ENCODE measurements at regions not wholly inside any gene's neighbourhood (a gene's known extent, or its start where the extent isn't known, plus 50 kb on each side); places are given as distances from the start of the nearest gene placed in this dataset.

DNA sequence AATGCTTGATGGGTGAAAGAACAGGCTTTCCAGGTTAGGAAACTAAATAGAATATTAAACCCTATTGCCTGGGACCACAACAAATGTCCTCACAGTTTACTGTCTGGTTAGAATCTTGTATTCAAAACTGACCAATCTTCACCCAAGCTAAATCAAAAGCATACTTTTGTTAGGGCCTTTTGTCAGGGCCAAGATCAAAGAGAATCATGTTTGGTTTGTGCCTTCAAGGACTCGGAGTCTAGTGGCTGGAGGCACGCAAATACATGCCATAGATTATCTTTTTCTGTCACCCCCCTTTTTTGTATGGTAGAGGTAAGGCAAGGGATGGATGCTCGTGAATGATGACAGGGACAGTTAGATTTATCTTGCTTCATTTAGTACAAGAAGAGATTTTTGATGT is 51.1 kb upstream of the AKAP6 start:
- H4K91ac ChIP-seq (ENCODE audit: insufficient read length, low read depth, low read length) = no peak overlapping the region
- H3K27me3 ChIP-seq (ENCODE audit: insufficient read depth, low read length) = no peaks in the 10 kb centered on the region
- WGBS (ENCODE audit: extremely low coverage, insufficient read length, low lambda C conversion rate) = no CpG with 5 or more reads among the region's 3 CpGs

More for the DNA sequence above, 51.1 kb upstream of the AKAP6 start:
- H3K9ac ChIP-seq (ENCODE audit: extremely low read depth, insufficient read length, low read length) = no peak overlapping the region
- no peak overlapping the region for H3T11ph ChIP-seq (ENCODE audit: low read length)
- H3K56ac ChIP-seq (ENCODE audit: insufficient read length, low read depth, low read length) = no peak overlapping the region
- Mint-ChIP-seq H3K4me1 (peaks cover 0 to 4% of the 10 kb centered on the region in 2 experiments; a peak in 1 of 4 replicates), H3K27me3 (ENCODE audit: low read depth) (no peaks in the 10 kb centered on the region), H3K36me3 (ENCODE audit: insufficient read depth in 1 of 3, low read depth in 3 of 3) (peaks cover 2 to 8% (median 3%) of the 10 kb centered on the region in 3 experiments; a peak in 5 of 7 replicates), H3K4me3 (no peak overlapping the region), H3K27ac (no peak overlapping the region), H3K9me3 (peaks cover 6 to 11% of the 10 kb centered on the region in 2 experiments)
- H2AK5ac ChIP-seq (ENCODE audit: insufficient read length, low read length) = no peak overlapping the region
- no peak for DNase-seq
- no peak overlapping the region for H2BK12ac ChIP-seq (ENCODE audit: insufficient read length, low read depth, low read length)
- H3K4me1 ChIP-seq (ENCODE audit: insufficient read depth, low read length) = no peaks in the 10 kb centered on the region
- no peak overlapping the region for H2BK15ac ChIP-seq (ENCODE audit: low read depth, low read length)
- H3K9me3 ChIP-seq (ENCODE audit: control insufficient read depth, low read depth, low read length) = no peaks in the 10 kb centered on the region
- H2AFZ ChIP-seq (ENCODE audit: low read length) = no peak overlapping the region
- H3K14ac ChIP-seq (ENCODE audit: insufficient read depth, low read length) = no peak overlapping the region
- H3K27ac ChIP-seq (ENCODE audit: insufficient read length, low read depth, low read length) = no peak overlapping the region
- H2BK20ac ChIP-seq (ENCODE audit: low read depth, low read length, poor library complexity, severe bottlenecking) = no peak overlapping the region
- H3K79me2 ChIP-seq (ENCODE audit: insufficient read depth, low read length) = no peaks in the 10 kb centered on the region
- no peak overlapping the region for H2BK120ac ChIP-seq (ENCODE audit: low read depth, low read length, poor library complexity, severe bottlenecking)
- TF ChIP-seq, protein P1, sequence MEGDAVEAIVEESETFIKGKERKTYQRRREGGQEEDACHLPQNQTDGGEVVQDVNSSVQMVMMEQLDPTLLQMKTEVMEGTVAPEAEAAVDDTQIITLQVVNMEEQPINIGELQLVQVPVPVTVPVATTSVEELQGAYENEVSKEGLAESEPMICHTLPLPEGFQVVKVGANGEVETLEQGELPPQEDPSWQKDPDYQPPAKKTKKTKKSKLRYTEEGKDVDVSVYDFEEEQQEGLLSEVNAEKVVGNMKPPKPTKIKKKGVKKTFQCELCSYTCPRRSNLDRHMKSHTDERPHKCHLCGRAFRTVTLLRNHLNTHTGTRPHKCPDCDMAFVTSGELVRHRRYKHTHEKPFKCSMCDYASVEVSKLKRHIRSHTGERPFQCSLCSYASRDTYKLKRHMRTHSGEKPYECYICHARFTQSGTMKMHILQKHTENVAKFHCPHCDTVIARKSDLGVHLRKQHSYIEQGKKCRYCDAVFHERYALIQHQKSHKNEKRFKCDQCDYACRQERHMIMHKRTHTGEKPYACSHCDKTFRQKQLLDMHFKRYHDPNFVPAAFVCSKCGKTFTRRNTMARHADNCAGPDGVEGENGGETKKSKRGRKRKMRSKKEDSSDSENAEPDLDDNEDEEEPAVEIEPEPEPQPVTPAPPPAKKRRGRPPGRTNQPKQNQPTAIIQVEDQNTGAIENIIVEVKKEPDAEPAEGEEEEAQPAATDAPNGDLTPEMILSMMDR (conservative IDR thresholded peaks at IDR 0.05) = no peak
- no peak overlapping the region for H3K18ac ChIP-seq (ENCODE audit: insufficient read length, low read depth, low read length)
- H3K23ac ChIP-seq (ENCODE audit: insufficient read length, low read depth, low read length) = no peak overlapping the region
- H4K5ac ChIP-seq (ENCODE audit: insufficient read length, low read depth, low read length) = no peak overlapping the region
- no peaks in the 10 kb centered on the region for H3K23me2 ChIP-seq (ENCODE audit: insufficient read length, low read depth, low read length, poor library complexity, severe bottlenecking)
- no peak overlapping the region for H3K4me2 ChIP-seq (ENCODE audit: insufficient read depth, insufficient read length, low read length)
- H2BK5ac ChIP-seq (ENCODE audit: insufficient read length, low read length) = no peak overlapping the region
- H4K8ac ChIP-seq (replicated peaks; ENCODE audit: insufficient read length, low read depth, low read length) = no peak overlapping the region
- H3K4ac ChIP-seq (ENCODE audit: low read depth, low read length) = no peak overlapping the region
- no peaks in the 10 kb centered on the region for H3K79me1 ChIP-seq (ENCODE audit: insufficient read depth, low read depth, low read length, poor library complexity, severe bottlenecking)
- no peaks in the 10 kb centered on the region for H4K20me1 ChIP-seq (ENCODE audit: control insufficient read depth, insufficient read depth, insufficient read length)
